ENCODE measurements at regions not wholly inside any gene's neighbourhood (a gene's known extent, or its start where the extent isn't known, plus 50 kb on each side); places are given as distances from the start of the nearest gene placed in this dataset.

GRCh38 chr6:105568142-105568541, 165.3 kb upstream of the PREP start:
- Histone ChIP-seq H3K36me3 (ENCODE audit: insufficient read depth) (no peaks in the 10 kb centered on the region), H3K4me2 (no peak overlapping the region), H3F3A (replicated peaks; ENCODE audit: low read depth) (no peaks in the 10 kb centered on the region), H4K20me1 (replicated peaks; ENCODE audit: insufficient read depth) (no peaks in the 10 kb centered on the region), H2AFZ (no peak overlapping the region), H3K27me3 (ENCODE audit: insufficient read depth) (no peaks in the 10 kb centered on the region), H3K9me2 (ENCODE audit: insufficient read depth) (no peaks in the 10 kb centered on the region), H3K4me3 (no peak overlapping the region), H3K79me2 (replicated peaks; ENCODE audit: insufficient read depth) (no peaks in the 10 kb centered on the region), H3K4me1 (ENCODE audit: insufficient read depth) (peaks cover 4% of the 10 kb centered on the region; the same call in 1 of the 2 replicates), H3K27ac (ENCODE audit: low read depth) (no peak overlapping the region)
- Mint-ChIP-seq H3K4me3 (no peak overlapping the region), H3K27me3 (ENCODE audit: insufficient read depth, low read depth, poor library complexity) (peaks cover 2% of the 10 kb centered on the region), H3K27ac (no peak overlapping the region), H3K9me3 (no peaks in the 10 kb centered on the region), H3K36me3 (ENCODE audit: low read depth) (no peaks in the 10 kb centered on the region), H3K4me1 (peaks cover 9% of the 10 kb centered on the region)
- TF ChIP-seq NANOG (IDR thresholded peaks at IDR 0.05; ENCODE audit: borderline replicate concordance) (no peak), JUNB (IDR thresholded peaks at IDR 0.05; ENCODE audit: unreplicated experiment) (no peak), ZNF114 (CRISPR knock-in tag; IDR thresholded peaks at IDR 0.05) (no peak), ZNF331 (CRISPR knock-in tag; IDR thresholded peaks at IDR 0.05; ENCODE audit: low read depth) (no peak), REST (IDR thresholded peaks at IDR 0.05; ENCODE audit: unreplicated experiment) (no peak), EZH2phosphoT487 (IDR thresholded peaks at IDR 0.05; ENCODE audit: unreplicated experiment) (no peak), CREB1 (CRISPR knock-in tag; IDR thresholded peaks at IDR 0.05; ENCODE audit: low read depth) (no peak), EZH2 (IDR thresholded peaks at IDR 0.05; ENCODE audit: low read depth, unreplicated experiment) (no peak), STAT1 (IDR thresholded peaks at IDR 0.05; ENCODE audit: unreplicated experiment) (no peak), POLR2AphosphoS5 (IDR thresholded peaks at IDR 0.05; ENCODE audit: low read depth) (no peak), ZNF462 (CRISPR knock-in tag; IDR thresholded peaks at IDR 0.05) (no peak)
- TF ChIP-seq, protein P1, sequence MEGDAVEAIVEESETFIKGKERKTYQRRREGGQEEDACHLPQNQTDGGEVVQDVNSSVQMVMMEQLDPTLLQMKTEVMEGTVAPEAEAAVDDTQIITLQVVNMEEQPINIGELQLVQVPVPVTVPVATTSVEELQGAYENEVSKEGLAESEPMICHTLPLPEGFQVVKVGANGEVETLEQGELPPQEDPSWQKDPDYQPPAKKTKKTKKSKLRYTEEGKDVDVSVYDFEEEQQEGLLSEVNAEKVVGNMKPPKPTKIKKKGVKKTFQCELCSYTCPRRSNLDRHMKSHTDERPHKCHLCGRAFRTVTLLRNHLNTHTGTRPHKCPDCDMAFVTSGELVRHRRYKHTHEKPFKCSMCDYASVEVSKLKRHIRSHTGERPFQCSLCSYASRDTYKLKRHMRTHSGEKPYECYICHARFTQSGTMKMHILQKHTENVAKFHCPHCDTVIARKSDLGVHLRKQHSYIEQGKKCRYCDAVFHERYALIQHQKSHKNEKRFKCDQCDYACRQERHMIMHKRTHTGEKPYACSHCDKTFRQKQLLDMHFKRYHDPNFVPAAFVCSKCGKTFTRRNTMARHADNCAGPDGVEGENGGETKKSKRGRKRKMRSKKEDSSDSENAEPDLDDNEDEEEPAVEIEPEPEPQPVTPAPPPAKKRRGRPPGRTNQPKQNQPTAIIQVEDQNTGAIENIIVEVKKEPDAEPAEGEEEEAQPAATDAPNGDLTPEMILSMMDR (conservative IDR thresholded peaks at IDR 0.05; ENCODE audit: low read depth in 2 of 2): no peak
- TF ChIP-seq, protein P2, sequence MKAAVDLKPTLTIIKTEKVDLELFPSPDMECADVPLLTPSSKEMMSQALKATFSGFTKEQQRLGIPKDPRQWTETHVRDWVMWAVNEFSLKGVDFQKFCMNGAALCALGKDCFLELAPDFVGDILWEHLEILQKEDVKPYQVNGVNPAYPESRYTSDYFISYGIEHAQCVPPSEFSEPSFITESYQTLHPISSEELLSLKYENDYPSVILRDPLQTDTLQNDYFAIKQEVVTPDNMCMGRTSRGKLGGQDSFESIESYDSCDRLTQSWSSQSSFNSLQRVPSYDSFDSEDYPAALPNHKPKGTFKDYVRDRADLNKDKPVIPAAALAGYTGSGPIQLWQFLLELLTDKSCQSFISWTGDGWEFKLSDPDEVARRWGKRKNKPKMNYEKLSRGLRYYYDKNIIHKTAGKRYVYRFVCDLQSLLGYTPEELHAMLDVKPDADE (IDR thresholded peaks at IDR 0.05): no peak
- ATAC-seq (no peak), DNase-seq (ENCODE audit: low spot score) (no peak)
